CD4-positive, alpha-beta T cell treated with Interleukin-6 for 4 hours (primary cell): ENCODE measurements at regions not wholly inside any gene's neighbourhood (a gene's known extent, or its start where the extent isn't known, plus 50 kb on each side); places are given as distances from the start of the nearest gene placed in this dataset.
"Not testable (repeated sequence)": the region's sequence is repeated elsewhere in the genome, so short reads cannot be mapped to it uniquely, and the experiment has no call there.

Source experiments
- DNase-seq: peaks from one replicate; pipeline ENCODE4 v3.0.0-alpha.2; 2020; ENCODE audit warnings: mixed read lengths

DNA sequence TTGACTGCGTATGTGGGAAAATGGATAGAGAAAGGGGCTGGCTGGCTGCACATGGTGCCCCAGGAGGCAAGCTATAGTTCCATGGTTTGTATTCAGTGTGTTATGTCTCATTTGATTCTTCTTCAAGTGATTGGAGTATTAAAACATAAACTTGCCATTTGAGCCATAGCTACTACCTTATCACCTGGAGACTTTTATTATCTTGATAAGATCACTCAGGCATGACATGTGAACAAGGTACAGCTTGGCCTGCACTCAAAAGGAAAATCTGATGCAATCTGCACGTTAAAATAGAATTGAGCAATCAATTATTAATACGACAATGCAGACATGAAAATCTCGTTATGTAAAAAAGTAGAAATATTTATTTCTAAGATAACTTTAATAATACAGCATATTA lies 116.9 kb downstream of the RND3 start:
- no peak for DNase-seq

DNA sequence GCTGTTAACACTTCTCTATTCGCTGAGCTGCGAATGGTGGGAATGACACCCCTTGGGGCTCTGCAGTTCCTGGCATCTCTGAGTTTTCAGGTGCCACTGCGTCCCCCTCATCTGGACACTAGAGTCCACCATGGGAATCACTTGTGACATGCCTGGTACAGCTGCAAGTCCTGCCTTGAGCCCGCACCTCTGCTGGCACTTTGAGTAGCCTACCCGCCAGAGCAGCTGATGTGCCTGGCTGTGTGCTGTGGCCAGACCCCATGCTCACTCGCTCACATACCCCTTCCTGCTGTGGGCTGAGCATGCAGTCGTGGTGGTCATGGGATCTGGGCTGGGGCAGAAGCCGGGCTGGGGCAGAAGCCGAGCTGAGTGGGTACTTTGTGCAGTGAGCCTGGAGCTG lies 117.6 kb downstream of the RND3 start:
- DNase-seq = no peak

DNA sequence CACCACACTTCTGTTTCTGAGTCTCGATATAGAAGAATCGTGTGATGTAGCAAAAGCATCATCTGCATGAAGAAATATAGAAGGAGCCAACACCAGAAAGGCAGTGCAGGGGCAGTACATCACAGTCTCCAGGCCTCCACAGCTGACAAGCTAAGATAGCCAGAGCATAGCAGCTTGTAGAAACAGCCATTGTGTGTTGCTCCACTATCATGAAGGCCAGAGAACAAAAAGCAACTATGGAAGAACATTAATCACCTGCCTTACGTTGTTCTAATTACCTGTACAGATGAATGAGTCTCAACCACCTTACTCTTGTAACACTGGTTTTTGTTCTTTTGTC lies 129.0 kb downstream of the RND3 start:
- DNase-seq = no peak

DNA sequence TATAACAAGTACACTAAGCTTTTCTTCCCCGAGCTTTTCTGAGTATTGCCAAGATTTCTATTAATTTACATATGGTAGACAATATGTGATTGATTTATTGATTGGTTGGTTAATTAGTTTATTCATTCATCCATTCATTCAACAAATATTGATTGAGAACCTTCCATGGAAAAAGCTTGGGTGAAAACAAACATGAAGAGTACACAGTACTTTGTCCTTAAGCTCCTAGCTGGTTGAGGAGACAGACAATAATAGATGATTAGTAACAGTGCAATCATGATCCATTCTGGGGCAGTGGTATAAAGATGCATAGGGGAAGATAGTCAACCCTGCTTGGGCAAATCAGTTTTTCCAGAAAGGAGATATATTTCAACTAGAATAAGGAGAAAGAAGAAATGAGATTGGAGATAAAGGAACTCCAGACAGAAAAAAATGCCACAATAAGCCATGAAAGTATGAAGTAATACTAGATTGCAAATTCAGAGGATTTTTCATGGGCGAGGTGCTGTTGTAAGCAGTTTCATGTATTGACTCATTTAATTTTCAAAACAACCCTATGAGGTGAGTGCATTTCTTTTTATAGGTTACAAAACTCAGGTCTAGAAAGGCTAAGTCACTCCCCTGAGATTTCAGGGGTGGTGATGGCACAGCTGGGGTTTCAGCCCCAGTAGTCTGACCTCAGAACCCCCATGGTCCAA lies 129.5 kb downstream of the RND3 start:
- DNase-seq = no peak

DNA sequence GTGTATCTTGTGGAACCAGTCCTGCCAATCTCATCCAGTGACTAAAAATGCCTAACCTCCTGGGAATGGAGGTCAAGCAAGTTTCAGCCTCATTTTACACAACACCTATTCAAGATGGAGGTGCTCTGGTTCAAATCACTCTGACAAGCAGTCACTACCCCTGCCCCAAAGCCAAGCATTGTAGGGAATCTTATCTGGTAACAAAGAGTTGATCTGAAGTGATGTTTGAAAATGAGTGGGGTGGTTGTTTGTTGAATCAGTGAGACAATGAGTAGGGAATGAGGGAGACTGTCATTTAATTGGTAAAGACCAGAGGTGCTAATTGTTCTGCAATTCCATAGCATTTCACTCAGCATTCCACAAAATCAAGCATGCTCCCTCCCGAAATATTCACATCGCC lies 132.0 kb downstream of the RND3 start:
- no peak for DNase-seq

DNA sequence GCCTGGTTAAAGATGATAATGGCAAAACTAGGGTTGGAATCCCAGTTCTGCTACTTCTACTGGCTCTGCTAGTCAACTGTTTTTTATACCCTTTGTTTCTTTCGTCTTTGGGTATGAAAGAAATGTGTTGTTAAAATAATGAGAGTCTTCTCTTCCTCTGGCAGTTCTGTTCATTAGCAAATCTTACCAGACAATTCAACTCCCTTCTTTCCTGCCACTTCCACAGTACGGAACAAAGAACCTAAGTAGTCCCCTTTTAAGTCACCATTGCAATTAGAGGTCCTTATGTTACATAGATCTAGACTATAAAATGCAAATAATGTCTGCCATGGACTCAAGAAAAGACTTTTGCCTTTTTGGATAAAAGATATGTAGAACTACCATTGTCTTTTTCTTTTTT lies 134.1 kb downstream of the RND3 start:
- no peak for DNase-seq

DNA sequence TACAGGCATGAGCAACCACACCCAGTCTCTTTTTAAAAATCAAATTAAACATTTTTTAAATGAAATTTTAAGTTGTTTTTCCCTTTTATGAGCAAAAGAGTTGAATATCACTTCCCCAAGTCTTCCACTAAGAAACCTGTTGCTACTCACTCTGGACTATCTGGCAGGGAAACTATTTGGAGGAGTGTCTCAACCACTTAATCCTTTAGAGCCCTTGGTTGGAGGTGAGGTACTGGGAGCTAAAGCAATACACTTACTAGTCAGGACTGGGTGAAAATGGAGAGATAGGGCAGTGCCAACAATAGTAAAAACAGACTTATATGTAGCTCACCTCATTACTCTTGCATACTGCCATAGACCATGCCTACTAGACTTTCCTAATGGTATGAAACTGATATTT lies 135.5 kb downstream of the RND3 start:
- no peak for DNase-seq

DNA sequence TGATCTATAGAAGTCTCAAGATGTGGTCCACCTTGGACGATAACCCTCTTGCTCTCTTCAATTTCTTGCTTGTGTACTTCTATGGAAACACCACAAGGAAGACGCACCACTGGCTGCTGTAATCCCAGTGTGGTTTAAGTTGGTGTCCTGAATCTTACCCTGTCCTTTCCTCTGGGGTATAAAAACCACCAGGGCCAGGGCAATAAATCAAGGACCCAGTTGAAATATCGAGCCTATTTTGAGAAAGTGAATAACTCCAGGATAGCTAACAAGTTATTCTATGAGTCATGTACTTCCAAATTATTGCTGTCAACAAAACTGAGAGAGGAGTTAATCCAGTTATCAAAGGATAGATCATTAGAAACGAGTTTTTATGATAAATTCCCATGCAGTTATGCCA lies 137.0 kb downstream of the RND3 start:
- no peak for DNase-seq

DNA sequence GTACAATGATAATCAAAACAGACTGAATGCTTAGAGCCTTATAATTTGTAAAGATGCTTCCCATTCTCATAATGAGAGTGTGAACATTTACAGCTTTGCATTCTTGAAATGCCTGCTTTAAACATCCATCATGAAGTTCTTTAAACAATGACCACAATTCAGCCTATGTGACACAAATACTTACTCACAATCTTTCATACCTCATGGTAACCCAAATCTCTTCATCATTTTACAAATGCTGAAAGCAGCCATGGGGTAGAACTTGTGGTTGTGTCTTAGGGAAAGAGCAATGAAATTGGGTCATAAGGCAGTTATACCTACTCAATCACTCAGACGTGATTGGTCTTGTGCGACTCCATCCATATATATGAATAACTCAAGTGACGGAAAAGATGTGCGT lies 140.7 kb downstream of the RND3 start:
- DNase-seq = no peak

DNA sequence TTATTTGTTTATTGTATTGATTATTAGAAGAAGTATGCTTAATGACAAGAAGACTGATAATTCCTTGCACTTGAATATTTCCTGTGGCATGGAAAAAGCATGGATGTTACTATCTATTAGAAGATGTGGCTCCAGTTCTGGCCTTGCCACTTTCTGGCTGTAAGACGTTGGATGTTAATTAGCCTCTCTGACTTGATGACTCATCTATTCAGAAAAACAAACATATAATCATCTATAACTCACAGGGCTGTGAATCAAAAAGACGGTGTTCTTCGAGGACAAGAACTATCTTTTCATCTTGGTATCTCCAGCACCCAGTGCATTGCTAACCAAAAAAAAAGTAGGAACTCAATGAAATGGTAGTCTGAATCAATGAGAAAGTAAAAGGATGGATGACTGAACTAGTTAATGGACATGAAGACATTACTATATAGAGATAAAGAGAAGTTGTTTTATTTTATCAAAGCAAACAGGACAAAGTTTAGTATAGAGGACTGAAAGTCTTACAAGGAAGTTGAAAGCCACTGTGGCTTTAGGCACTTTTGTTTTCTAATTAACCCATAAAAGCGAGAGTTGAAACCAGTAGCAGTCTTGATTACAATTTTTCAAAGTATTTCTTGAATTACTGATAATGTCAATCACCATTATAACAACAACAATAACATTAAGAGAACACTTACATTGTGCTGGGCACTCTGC lies 145.3 kb downstream of the RND3 start:
- no peak for DNase-seq

DNA sequence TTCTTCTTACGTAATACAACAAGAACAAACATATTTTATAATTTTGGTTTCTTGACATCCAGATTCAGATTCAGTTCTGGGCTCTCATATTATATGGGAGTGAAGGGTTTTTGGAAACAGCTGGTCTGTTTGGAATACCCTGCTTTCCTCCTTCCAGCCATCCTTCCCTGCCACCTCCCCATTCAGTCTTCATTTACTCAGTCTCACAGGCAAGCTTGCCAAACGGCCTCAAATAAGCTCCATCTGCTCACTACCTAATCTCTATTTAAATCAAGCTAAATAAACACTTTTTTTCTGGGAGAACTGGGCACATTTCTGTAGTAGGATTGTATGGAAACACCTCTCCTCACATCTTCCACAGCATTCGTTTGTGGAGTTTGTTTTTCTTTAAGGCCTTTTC lies 147.5 kb downstream of the RND3 start:
- DNase-seq = no peak

DNA sequence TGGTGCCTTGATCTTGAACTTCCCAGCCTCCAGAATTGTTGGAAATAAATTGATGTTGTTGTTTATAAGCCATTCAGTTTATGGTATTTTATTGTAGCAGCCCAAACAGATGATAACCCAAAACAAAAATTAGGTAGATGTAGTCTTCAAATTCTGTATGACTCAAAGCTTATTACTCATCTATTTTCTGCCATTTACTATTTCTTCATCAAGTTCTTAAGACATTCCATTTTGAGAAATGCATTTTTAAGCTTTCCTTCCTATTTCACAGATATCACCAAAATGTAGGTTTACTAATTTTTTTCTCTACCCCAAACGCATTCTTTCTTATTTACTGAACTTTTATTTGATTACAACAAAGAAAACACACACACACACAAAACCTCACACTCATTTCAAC lies 148.2 kb downstream of the RND3 start:
- DNase-seq = no peak

DNA sequence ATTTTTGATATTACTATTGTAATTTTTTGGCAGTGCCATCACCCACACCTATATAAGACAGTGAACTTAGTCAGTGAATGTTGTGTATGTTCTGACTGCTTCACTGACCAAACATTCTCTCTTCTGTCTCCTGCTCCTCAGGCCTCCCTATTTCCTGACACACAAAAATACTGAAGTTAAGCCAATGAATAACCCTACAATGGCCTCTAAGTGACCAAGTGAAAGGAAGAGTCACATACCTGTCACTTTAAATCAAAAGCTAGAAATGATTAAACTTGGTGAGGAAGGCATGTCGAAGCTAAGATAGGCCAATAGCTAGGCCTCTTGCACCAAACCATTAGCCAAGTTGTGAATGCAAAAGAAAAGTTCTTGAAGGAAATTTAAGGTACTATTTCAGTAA lies 151.9 kb downstream of the RND3 start:
- DNase-seq = no peak

DNA sequence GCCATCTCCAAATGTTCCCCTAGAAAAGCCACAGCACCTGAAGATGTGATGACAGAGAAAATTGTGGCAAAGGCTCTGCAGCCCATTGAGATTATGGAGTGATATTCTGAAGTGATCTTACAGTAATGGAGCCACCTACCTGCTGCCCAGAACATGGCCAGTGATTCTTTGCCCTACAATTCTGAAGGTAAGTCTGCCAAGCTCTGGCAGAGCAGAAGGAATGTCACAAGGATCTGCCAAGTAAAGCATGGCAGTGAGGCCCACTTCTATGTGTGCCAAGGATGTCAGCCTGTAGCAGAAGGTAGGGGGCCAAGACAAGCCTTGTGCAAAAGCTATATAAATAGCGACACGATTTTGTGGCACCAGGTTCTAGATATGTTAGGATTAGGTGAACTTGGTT lies 155.1 kb downstream of the RND3 start:
- no peak for DNase-seq

DNA sequence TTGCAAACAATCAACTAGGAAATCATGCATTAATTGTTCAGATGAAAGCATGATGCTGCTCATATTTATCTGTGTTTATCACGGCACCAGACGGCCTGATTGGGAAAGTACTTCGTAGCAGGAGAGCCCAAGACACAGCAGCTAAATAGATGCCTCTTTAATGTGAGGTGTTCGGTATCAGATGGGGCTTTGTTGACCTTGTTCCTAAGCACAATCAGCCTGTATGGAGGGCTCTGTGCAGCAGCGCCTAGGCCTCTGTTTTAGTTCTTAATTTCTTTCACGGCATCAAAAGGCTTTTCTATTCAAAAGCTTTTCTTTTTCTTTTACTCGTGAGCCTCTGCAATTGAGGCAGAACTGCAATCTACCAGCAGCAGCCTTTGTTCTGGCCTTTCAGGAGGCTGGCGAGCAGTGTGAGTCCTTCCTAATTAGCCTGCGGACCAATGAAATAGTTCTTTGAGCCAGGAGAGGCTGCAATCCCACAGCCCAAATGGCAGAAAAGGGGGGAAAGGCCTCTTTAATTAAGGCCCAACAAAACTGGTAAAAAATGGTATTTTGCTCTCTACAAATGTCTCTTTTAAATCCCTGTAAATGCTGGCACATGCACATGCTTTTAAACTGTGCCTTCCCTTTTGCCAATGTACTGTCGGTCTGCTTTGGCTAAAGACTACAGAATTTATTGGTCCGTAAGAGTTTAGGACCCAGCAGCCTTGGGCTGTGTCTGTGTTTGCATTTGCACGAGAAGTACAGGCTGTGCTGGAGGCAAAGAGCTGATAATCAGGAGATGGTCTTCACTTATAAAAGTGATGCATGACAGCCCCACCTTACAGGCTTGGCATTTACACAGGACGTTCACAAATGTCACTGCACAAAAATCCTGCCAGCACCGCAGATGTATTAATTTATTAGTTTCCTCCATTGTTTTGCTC lies 159.6 kb downstream of the RND3 start:
- no peak for DNase-seq

DNA sequence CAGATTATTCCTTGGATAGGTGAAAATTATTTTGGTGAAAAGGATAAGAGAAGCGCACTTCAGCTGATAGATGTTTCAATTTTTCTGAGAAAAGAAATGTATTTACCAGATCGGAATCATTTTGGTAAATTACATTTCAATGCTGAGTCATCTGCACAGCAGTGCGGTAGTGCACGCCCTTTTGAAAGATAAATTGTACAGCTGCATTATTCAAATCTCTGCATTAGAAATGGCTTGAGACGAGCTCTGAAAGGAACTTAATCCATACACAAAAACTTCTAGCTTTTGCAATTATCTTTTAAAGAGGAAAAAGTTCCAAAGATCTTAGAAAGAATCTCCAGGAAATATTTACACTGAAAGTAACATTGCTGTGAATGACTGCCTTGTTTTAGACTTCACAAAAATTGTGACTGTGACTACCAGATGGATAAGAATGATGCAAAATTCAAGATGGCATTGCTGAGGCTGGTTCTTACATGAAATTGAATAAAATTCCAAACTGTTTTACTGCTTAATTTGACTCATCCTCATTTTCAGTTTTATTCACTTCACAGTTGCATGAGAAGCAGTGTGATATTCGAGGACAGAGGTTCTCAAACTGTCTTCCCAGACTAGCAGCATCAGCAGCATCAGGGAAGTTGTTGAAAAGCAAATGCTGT lies 161.7 kb downstream of the RND3 start:
- no peak for DNase-seq

DNA sequence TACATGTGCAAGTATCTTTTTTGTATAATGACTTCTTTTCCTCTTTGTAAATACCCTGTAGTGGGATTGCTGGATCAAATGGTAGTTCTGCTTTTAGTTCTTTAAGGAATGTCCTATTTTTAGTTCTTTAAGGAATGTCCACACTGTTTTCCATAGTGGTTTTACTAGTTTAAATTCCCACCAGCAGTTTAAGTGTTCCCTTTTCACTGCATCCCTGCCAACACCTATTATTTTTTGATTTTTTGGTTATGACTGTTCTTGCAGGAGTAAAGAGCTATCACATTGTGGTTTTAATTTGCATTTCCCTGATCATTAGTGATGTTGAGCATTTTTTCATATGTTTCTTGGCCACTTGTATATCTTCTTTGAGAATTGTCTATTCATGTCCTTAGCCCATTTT lies 164.4 kb downstream of the RND3 start:
- not testable (repeated sequence) for DNase-seq

DNA sequence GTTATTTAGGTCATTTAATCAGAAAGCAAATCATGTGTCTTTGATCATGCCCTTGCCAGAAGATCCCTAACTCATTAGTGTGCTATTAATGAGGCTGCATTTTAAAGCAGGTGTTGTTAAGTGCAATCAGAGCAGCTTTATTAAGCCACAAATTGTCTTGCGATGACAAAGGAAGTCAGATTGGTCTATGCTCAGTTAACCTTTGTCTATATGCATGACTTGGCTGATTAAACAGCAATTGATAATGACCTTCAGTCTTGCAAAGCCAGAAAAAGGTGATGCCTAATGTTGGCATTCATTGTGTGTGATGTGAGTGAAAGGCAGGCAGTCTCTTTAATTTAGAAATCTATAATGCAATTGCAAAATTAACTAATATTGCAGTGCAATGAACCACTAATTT lies 166.9 kb downstream of the RND3 start:
- no peak for DNase-seq

DNA sequence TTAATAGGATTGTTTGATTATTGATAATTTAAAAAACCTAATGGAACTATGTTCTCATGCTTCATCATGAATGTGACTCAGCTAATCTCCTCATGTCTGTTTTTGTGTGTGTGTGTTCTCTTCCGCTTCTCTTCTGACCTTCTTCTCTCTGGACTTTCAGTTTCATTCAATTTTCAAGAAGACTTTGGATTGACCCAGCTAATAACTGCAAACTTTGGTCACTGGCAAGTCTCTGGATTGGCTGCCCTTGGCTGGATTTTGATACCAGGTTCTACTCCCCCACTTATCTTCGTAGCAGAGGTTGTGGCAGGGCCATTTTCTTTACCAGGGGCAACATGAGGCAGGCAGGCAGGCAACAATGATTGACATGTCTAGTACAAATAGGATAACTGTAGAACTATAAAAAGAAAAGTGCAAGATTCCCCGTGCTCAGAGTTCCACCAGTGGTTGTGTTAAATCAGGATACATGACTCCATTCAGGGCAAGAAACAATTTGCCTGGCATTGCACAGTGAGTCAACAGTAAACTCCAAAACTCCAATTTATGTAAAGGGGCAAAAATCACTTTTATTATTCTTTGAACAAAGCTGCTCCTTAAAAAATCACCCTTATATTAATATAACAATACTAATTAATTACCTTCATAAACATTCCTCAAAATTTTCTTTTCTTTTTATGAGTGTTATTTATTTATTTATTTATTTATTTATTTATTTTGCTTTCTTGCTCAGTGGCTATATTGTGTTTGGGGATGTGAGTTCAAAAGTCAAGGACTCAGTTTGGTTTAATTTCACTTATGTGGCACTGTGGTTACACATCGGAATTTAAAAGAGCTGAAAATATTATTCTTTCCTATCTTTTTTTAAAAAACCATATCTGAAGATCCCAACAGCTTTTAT lies 167.6 kb downstream of the RND3 start:
- no peak for DNase-seq

DNA sequence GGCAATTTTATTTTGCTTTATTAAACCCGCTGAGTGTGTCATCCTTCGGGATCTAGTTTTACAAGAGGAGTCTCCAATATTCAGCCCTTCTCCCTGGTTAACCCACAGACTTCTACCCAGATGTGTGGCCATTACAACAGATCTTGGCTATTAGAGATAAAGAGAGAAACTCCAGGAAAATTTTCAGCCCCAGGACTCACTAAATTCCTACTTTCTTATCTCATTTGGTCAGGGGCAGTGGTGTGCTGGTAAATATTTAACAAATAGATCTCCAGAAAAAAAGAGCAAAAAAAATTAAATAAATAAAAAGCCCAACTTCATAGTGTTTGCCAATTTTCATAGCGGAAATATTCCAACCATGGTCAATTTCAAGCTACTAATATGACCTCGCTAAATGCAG lies 168.4 kb downstream of the RND3 start:
- no peak for DNase-seq

DNA sequence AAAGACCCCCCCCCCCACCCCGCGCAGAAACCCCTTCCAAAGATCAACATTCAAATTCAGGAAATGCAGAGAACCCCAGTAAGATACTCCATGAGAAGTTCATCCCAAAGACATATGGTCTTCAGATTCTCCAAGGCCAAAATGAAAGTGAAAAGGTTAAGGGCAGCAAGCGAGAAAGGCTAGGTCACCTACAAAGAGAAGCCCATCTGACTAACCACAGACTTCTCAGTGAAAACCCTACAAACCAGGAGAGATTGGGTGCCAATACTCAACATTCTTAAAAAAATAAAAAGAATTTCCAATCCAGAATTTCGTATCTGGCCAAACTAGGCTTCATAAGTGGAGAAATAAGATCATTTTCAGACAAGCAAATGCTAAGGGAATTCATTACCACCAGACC lies 175.2 kb downstream of the RND3 start:
- DNase-seq = no peak

DNA sequence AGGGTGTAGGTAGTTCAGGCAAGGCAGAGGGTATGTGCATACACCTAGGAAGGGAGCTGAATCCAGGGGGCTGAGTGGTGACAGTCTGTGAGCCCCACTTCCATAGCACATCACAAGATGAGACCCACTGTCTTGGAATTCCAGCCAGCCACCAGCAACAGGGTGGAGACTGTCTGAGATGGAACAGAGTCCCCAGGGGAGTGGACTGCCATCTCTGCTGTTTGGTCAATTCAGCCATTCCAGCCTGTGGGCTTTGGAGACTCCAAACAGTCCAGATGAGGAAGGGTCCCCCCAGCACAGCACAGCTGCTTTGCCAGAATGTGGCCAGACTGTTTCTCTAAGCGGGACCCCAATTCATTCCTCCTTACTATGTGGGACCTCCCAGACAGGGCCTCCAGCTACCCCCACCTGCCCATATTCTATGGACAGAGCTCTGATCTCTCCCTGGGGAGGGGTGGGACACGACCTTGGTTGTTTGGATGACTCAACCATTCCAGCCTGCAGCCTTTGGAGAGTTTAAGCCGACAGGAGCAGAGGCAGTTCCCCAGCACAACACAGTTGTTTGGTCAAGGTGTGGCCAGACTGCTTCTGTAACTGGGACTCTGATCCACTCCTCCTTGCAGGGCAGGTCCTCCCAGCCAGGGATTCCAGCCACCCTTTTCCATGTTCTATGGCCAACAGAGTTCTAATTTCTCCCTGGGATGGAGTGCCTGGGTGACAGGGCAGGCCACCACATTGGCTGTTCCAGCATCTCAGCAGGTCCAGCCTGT lies 178.0 kb downstream of the RND3 start:
- DNase-seq = no peak
